SK-N-SH (cell line): ENCODE measurements at regions not wholly inside any gene's neighbourhood (a gene's known extent, or its start where the extent isn't known, plus 50 kb on each side); places are given as distances from the start of the nearest gene placed in this dataset.

Experiments
- CTCF ChIA-PET: fragments of 300-600, 350-600 bp; formaldehyde crosslinking; extraction: SDS; loops from one replicate; lab custom pipeline; 2021; lab: Yijun Ruan, JAX
- POLR2A ChIA-PET: fragments of 350-600 bp; sonication (Branson Sonifier 250); formaldehyde crosslinking; extraction: SDS; loops from one replicate; lab custom pipeline; 2020; ENCODE audit warnings: antibody characterized with exemption, inconsistent platforms; lab: Yijun Ruan, JAX
- DNase-seq: peaks from one replicate; pipeline ENCODE4 v3.0.0; 2012
- H2AFZ ChIP-seq: fragments of 200-600 bp; sonication (generic); 2 replicates; pipeline ENCODE4 v1.8.1; 2016; ENCODE audit warnings: antibody characterized with exemption, mild to moderate bottlenecking, low read depth
- H3F3A ChIP-seq: fragments of 200-600 bp; sonication (generic); replicated peaks from 2 replicates; pipeline ENCODE3; 2016; ENCODE audit warnings: antibody characterized with exemption, mild to moderate bottlenecking; ENCODE audit not compliant: insufficient read depth
- H3K27ac ChIP-seq, 2 experiments: fragments of 200-500 bp in 1 of 2; fragments of 200-600 bp in 1 of 2; sonication (Bioruptor generic) in 1 of 2; sonication (generic), shearing (Covaris generic) in 1 of 2; 2 replicates each; pipeline versions ENCODE4 v1.5.1 to v1.6.1; 2014 to 2016; ENCODE audit warnings: low read depth in 2 of 2, inconsistent platforms in 1 of 2, low read length in 1 of 2, mild to moderate bottlenecking in 1 of 2, mixed read lengths in 1 of 2
- H3K27me3 ChIP-seq: fragments of 200-600 bp; sonication (generic), shearing (Covaris generic); 2 replicates; pipeline ENCODE4 v1.6.1; 2016; ENCODE audit warnings: mixed run types; ENCODE audit not compliant: insufficient read depth
- H3K36me3 ChIP-seq, 2 experiments: fragments of 200-500 bp in 1 of 2; fragments of 200-600 bp in 1 of 2; sonication (Bioruptor generic) in 1 of 2; sonication (generic) in 1 of 2; replicated peaks in 1 of 2; 2 replicates each; pipeline versions ENCODE3 to v1.5.1; 2014 to 2016; ENCODE audit warnings: low read length in 1 of 2, mild to moderate bottlenecking in 1 of 2; ENCODE audit not compliant: insufficient read depth in 2 of 2, control insufficient read depth in 1 of 2
- H3K4me1 ChIP-seq, 2 experiments: fragments of 200-500 bp in 1 of 2; fragments of 200-600 bp in 1 of 2; sonication (Bioruptor generic) in 1 of 2; sonication (generic), shearing (Covaris generic) in 1 of 2; 2 replicates each; pipeline versions ENCODE4 v1.5.1 to v1.6.1; 2014 to 2016; ENCODE audit warnings: low read depth in 1 of 2, low read length in 1 of 2, mixed run types in 1 of 2; ENCODE audit not compliant: insufficient read depth in 2 of 2, control insufficient read depth in 1 of 2
- H3K4me2 ChIP-seq: fragments of 200-600 bp; sonication (generic), shearing (Covaris generic); 2 replicates; pipeline ENCODE4 v1.6.1; 2017; ENCODE audit warnings: mixed run types
- H3K4me3 ChIP-seq, 2 experiments: fragments of 200-500 bp in 1 of 2; fragments of 200-600 bp in 1 of 2; sonication (Bioruptor generic) in 1 of 2; sonication (generic), shearing (Covaris generic) in 1 of 2; 2 replicates each; pipeline versions ENCODE4 v1.5.1 to v1.8.1; 2014 to 2016; ENCODE audit warnings: low read depth in 2 of 2, inconsistent platforms in 1 of 2, low read length in 1 of 2, mild to moderate bottlenecking in 1 of 2, mixed read lengths in 1 of 2, moderate library complexity in 1 of 2
- H3K79me2 ChIP-seq: fragments of 200-600 bp; sonication (generic); 2 replicates; pipeline ENCODE4 v1.8.1; 2017; ENCODE audit warnings: mild to moderate bottlenecking; ENCODE audit not compliant: insufficient read depth
- H3K9ac ChIP-seq: fragments of 200-600 bp; sonication (generic); 2 replicates; pipeline ENCODE4 v1.6.1; 2017; ENCODE audit warnings: mixed run types
- H3K9me2 ChIP-seq: fragments of 200-600 bp; sonication (generic); 2 replicates; pipeline ENCODE4 v1.6.1; 2017; ENCODE audit warnings: mixed run types
- H3K9me3 ChIP-seq: fragments of 200-600 bp; sonication (generic); 2 replicates; pipeline ENCODE4 v1.6.1; 2017; ENCODE audit warnings: mixed run types, mild to moderate bottlenecking, moderate library complexity
- H4K20me1 ChIP-seq: fragments of 200-600 bp; sonication (generic); 2 replicates; pipeline ENCODE4 v1.6.1; 2017; ENCODE audit warnings: mild to moderate bottlenecking, mixed run types; ENCODE audit not compliant: insufficient read depth
- EP300 ChIP-seq, 2 experiments: IDR thresholded peaks; 2 replicates each; pipeline versions ENCODE4 v1.4.0 to v1.6.1; 2012; ENCODE audit warnings: borderline replicate concordance in 1 of 2, low read depth in 1 of 2, low read length in 1 of 2
- FOSL2 ChIP-seq: IDR thresholded peaks from 2 replicates; pipeline ENCODE4 v1.4.0; 2012; ENCODE audit warnings: low read depth, mild to moderate bottlenecking, moderate library complexity, borderline replicate concordance
- FOXM1 ChIP-seq: IDR thresholded peaks from 2 replicates; pipeline ENCODE4 v1.4.0; 2012; ENCODE audit warnings: low read depth, mild to moderate bottlenecking
- IRF3 ChIP-seq: fragments of 150-350 bp; IDR thresholded peaks from 2 replicates; pipeline ENCODE4 v1.6.1; 2016; ENCODE audit warnings: mild to moderate bottlenecking, low read depth, low read length
- JUND ChIP-seq: IDR thresholded peaks from 2 replicates; pipeline ENCODE4 v1.4.0; 2012
- MEF2A ChIP-seq: IDR thresholded peaks from 2 replicates; pipeline ENCODE4 v1.4.0; 2012; ENCODE audit warnings: low read depth, borderline replicate concordance
- NFIC ChIP-seq: IDR thresholded peaks from 2 replicates; pipeline ENCODE4 v1.4.0; 2012; ENCODE audit warnings: borderline replicate concordance
- POLR2AphosphoS5 ChIP-seq: IDR thresholded peaks from 2 replicates; pipeline ENCODE4 v1.6.1; 2012; ENCODE audit warnings: low read depth, low read length
- RAD21 ChIP-seq: IDR thresholded peaks from 2 replicates; pipeline ENCODE4 v1.6.1; 2012; ENCODE audit warnings: mild to moderate bottlenecking, low read length
- RCOR1 ChIP-seq: fragments of 150-350 bp; IDR thresholded peaks from 2 replicates; pipeline ENCODE4 v1.6.1; 2017; ENCODE audit warnings: antibody characterized with exemption, low read length
- REST ChIP-seq: IDR thresholded peaks from 2 replicates; pipeline ENCODE4 v1.6.1; 2012; ENCODE audit warnings: mild to moderate bottlenecking, low read depth, low read length, moderate library complexity
- TEAD4 ChIP-seq: IDR thresholded peaks from 2 replicates; pipeline ENCODE4 v1.4.0; 2012; ENCODE audit warnings: mild to moderate bottlenecking, borderline replicate concordance; ENCODE audit not compliant: insufficient read depth
- USF2 ChIP-seq: fragments of 150-350 bp; IDR thresholded peaks from 2 replicates; pipeline ENCODE4 v1.6.1; 2017; ENCODE audit warnings: antibody characterized with exemption, low read length, low read depth, borderline replicate concordance
- YY1 ChIP-seq: IDR thresholded peaks from 2 replicates; pipeline ENCODE4 v1.4.0; 2012; ENCODE audit warnings: low read depth, mild to moderate bottlenecking
- ZBTB33 ChIP-seq: IDR thresholded peaks from 2 replicates; pipeline ENCODE4 v1.4.0; 2012; ENCODE audit warnings: low read depth, borderline replicate concordance
- WGBS: methylation state at CpG from one replicate; pipeline ENCODE4 v1.1.6; 2017; ENCODE audit warnings: low lambda C conversion rate; 5-methylcytosine and 5-hydroxymethylcytosine counted together

DNA sequence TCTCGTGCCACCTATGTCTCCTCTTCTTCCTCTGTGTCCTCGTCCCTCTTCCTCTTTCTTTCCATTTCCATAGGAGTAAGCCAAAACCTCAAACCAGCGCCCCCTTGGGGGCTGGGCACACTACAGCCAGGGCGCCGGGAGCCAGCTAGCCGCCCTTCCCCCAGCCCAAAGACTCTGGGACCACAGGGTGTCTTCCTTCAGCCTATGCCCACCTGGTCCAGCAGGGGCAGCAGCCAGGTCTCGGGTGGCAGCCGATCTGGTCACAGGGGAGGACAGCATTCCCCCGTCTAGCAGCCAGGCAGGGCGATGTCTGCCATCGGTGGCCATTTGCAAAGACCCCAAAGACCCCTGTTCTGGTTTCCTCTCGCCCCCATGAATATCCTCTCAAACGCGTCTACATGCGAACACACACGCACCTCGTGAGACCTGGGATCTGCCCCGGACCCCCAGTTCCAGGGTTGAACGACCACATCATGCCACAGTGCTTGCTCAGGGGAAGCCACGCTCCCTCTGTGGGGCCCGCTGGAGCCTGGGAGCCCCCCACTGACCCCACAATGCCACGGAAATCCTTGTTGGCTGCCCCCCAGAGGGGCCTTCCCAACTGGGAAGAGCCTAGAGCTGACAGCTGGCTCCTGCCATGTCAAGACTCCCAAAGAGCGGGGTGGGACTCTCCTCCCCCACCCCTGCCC is 546.0 kb upstream of the CCDC179 start:
- H4K20me1 ChIP-seq, result no peaks in the 10 kb centered on the region
- H3K36me3 ChIP-seq, result no peaks in the 10 kb centered on the region
- no peak overlapping the region for H3K4me2 ChIP-seq
- no peak for DNase-seq
- no peak overlapping the region for H2AFZ ChIP-seq
- H3K79me2 ChIP-seq, result no peaks in the 10 kb centered on the region
- no peaks in the 10 kb centered on the region for H3K27me3 ChIP-seq
- H3K9ac ChIP-seq, result no peak overlapping the region
- POLR2A ChIA-PET, result no interaction called here
- no peaks in the 10 kb centered on the region for H3K9me2 ChIP-seq
- TF ChIP-seq ZBTB33 (no peak), FOXM1 (no peak), MEF2A (no peak), EP300 (IDR thresholded peaks at IDR 0.05; ENCODE audit: borderline replicate concordance in 1 of 2, low read depth in 1 of 2, low read length in 1 of 2) (no peak), JUND (no peak), YY1 (no peak), IRF3 (no peak), NFIC (no peak)
- TF ChIP-seq, all 33 proteins: peak for 0
- H3F3A ChIP-seq, result no peaks in the 10 kb centered on the region
- H3K4me1 ChIP-seq, result no peaks in the 10 kb centered on the region
- no peaks in the 10 kb centered on the region for H3K9me3 ChIP-seq
- no peak overlapping the region for H3K4me3 ChIP-seq
- CTCF ChIA-PET, result no interaction called here
- H3K27ac ChIP-seq, result no peak overlapping the region
- 51% methylated on average over 11 of the region's 23 CpGs for WGBS

DNA sequence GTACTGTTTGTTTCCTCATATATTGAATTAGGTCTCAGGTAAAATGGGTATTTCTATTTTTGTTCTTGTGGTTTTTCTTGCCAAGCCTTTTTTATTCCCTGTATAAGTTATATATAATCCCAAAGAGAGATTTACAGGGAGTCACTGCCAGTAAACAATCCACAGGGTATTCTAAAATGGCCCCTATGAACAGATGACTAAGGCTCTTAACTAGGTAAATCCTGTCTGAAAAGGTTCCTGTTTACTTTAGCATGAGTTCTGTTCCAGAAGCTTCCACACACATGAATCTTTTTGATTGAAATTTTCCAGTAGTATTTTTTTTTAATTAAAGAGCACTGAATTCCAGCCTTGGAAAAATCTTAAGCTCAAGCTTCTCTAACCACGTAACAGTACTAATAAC is 552.8 kb upstream of the CCDC179 start:
- H3K27me3 ChIP-seq, result no peaks in the 10 kb centered on the region
- DNase-seq, result no peak
- TF ChIP-seq MEF2A, result no peak
- no peak for TF ChIP-seq RCOR1
- TF ChIP-seq REST, result no peak
- no peak for TF ChIP-seq FOSL2
- TF ChIP-seq IRF3, result no peak
- no peak for TF ChIP-seq RAD21
- TF ChIP-seq POLR2AphosphoS5, result no peak
- no peak for TF ChIP-seq TEAD4
- no peak for TF ChIP-seq ZBTB33
- no peak for TF ChIP-seq USF2
- no peak overlapping the region for H3K4me3 ChIP-seq
- 27% methylated on average over 1 of the region's 1 CpG for WGBS
- H3K79me2 ChIP-seq, result no peaks in the 10 kb centered on the region
- H3K4me1 ChIP-seq, result no peaks in the 10 kb centered on the region
- no peaks in the 10 kb centered on the region for H3F3A ChIP-seq
- no peak overlapping the region for H2AFZ ChIP-seq
- no peak overlapping the region for H3K9ac ChIP-seq
- no peaks in the 10 kb centered on the region for H3K36me3 ChIP-seq
- ChIA-PET POLR2A (no interaction called here), CTCF (interaction anchor here (0.6 kb wide), 1 partner anchor 9 kb away, joined by 3 read pairs; no protein-coding TSS in a partner anchor)
- H3K9me3 ChIP-seq, result no peaks in the 10 kb centered on the region
- H3K9me2 ChIP-seq, result no peaks in the 10 kb centered on the region
- no peak overlapping the region for H3K4me2 ChIP-seq
- H3K27ac ChIP-seq, result no peak overlapping the region
- no peaks in the 10 kb centered on the region for H4K20me1 ChIP-seq
